CD4-positive, alpha-beta T cell treated with Interleukin-4 for 4 hours (primary cell): ENCODE measurements at regions not wholly inside any gene's neighbourhood (a gene's known extent, or its start where the extent isn't known, plus 50 kb on each side); places are given as distances from the start of the nearest gene placed in this dataset.
"Not testable (repeated sequence)": the region's sequence is repeated elsewhere in the genome, so short reads cannot be mapped to it uniquely, and the experiment has no call there.

Experiments used
- DNase-seq: peaks from one replicate; pipeline ENCODE4 v3.0.0-alpha.2; 2020

DNA sequence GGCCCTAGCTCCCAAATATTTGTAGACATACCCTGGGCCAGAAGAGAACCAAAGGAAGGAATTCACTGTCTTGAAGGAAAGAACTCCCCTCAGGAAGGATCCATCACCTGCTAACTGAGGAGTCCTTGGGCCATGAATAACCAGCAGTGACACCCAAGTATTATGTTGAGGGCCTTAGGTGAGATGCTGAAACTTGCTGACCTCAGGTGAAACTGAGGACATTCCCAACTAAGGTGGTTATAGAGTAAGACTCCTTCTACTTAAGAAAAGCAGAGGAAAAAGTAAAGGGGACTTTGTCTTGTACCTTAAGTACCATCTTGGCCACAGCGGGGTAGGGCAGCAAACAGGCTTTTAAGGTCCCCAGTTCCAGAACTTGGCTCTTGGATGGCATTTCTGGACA lies 491.7 kb downstream of the C6orf118 start:
- DNase-seq, result no peak

DNA sequence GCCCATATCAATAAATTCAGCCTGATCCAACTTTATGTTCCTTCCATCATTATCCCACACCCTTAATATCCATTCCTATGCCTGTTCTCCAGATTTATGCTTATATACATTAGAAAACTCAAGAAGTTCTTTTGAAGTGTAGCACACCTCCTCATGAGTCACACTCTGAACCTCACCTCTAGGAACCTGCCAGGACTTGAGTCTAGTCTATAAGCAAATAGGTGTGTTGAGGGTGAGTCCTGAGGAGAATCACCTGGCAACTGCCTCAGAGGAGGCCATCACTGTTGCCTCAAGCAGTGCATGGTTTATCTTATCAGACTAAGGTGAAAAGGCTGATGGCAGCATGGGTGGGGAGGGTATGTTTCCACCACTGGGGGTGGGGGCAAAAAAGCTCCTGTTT lies 496.7 kb downstream of the C6orf118 start:
- DNase-seq, result no peak

DNA sequence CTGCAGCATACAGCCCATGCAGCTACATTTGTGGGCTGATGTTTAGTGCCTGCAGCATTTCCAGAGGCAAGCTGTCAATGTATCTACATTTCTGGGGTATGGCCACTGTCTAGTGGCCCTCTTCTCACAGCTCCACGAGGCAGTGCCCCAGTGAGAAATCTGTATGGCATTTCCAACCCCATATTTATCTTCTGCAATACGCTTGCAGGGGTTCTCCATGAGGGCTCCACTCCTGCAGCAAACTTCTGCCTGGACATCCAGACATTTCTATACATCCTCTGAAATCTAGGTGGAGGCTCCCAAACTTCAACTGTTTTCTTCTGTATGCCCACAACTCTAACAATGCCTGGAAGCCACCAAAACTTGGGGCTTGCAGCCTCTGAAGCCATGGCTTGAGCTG lies 502.3 kb downstream of the C6orf118 start:
- no peak for DNase-seq

DNA sequence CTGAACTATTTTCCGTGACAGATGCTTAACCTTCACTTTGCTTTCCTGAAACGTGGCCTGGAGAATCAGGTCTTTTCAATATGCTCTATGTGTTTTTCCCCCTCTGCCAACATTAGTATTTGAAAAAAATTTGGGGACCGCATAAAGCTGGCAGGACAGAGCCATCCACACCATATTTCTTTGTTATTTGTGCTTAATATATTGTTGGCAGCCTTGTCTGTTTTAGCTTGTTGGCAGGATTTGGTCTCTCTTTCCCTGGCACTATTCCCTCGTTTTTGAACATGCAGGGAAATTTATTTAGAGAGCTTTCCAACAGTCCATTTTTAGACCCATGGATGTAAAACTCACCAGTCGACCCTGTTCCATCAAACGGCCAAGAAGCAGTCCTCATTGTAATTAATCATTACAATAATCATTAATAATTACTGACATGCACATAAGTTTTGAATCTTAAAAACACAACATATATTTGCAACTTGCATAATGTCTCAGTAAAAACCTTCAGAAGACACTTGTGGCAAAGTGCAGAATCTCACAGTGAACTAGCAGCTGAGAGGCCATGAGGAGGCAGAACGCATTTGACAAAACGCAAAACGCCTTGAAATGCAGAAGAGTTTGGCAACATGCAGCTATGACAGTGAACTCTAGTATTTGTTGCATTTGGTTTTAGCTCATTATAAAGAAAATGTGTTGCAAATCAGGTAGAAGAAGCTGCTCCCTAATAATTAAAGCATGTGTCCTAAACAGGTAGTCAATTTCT lies 514.2 kb downstream of the C6orf118 start:
- no peak for DNase-seq

DNA sequence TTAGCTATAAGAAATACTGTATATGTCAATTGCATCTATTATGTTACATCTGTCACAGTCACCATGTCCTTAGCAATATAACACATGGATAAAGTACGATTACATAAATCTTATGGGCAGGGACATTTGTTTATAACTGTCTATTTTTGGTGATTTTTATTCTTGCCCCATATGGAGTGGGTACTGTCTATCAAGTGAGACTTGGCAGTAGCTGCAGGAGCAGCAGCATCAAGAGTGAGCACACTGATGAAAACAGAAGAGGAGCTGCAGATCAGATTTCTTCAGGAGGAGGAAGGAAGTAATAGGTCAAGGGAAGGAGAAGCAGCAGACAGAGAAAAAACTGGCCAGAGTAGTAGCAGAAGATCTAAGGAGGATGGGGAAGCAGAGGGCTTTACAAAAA lies 516.7 kb downstream of the C6orf118 start:
- no peak for DNase-seq

DNA sequence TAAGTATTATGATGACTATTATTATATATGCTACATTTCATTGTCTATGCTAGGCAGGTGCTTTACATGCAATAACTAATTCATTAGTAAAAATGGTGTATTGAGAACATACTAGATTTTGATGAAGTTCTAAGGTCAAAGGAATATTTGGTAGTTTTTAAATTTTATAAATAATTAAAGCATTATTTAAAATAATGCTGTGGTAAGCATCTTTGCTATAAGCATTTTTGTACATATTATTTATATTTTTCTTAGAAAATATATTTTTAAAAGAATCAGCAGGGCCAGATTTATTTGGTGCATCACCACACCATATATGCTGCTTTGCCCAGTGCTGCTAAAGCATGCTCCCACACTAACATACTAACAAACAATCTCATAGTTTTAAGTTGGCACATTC lies 517.9 kb downstream of the C6orf118 start:
- no peak for DNase-seq

DNA sequence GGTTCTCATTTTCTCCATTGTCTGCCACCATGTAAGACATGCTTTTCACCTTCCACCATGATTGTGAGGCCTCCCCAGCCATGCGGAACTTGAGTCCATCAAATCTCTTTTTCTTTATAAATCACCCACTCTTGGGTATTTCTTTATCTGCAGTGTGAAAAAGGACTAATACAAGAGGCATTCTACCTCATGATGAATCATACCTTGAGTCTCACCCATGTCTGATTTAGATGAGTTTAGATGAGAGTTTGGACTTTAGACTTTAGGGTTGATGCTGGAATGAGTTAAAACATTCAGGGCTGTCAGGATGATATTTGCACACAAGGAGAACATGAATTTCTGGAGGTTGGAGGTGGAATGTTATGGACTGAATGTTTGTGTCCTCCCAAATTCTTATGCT lies 545.6 kb downstream of the C6orf118 start:
- no peak for DNase-seq

DNA sequence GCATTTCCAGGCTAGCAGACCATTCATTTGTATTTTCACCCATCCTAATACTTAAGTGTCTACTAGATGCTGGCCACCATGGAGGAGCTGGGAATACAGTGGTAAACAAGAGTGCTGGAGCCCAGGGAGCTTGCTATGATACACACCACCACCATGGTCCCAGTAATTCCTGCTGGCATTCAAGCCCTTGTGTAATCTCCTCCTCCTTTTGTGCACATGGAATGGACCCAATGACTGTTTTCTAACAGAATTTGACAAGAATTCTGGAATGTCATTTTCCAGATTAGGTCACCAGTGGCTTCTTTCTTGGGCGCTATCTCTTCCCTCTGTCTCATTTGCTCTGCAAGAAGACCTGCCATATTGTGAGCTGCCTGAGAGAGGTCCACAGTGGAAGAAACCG lies 552.0 kb downstream of the C6orf118 start:
- no peak for DNase-seq

DNA sequence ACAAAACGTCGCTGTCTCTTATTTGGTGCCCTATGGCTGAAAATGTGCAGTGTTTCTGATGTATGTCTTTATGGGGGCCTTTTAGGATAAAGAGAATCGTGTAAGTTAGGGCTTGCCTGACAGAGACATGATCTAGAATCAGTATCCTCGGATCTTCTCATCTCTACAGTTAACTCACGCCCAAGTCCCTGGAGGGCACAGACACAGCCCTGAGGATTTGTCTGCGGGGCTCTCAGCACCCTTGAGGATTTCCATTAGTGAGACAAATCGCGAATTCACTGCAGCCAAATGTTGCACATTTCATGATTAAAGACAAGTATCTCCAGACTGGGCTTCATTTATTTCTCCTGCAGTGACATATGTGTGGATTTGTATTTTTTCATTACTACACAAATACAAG lies 552.7 kb downstream of the C6orf118 start:
- no peak for DNase-seq

DNA sequence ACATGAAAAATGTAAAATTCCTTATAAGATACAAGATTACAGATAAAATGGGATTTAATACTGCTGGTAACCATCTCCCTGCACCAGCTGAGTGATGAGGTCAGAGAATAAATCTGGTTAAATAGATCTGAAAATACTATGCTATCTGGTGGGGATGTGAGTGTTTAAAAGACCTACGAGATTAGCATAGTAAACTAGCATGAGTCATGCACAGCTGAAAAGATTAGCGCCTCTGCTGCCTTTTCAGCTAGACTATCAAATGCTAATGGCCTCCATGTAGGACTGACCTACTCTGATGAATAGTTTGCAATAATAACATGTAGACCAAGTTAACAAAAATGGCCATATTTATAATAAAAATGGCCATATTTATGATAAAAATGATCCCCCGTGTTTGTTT lies 553.3 kb downstream of the C6orf118 start:
- DNase-seq, result no peak

DNA sequence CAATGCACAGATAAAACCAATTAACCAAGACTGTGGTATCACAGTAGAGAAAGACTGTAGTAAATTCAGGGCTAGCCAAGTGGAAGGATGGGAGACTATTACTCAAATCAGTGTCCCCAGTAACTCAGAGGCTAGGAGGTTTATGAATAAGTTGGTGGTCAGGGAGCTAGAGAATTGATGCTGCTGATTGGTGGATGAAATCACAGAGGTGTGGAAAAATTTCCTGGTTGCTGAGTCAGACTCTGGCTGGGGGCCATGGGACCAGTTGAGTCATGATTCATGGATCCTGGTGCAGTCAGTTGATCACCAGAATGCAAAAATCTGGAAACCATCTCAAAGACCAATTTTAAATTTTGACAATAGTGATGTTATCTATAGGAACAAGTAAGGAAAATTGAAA lies 555.9 kb downstream of the C6orf118 start:
- DNase-seq, result no peak

DNA sequence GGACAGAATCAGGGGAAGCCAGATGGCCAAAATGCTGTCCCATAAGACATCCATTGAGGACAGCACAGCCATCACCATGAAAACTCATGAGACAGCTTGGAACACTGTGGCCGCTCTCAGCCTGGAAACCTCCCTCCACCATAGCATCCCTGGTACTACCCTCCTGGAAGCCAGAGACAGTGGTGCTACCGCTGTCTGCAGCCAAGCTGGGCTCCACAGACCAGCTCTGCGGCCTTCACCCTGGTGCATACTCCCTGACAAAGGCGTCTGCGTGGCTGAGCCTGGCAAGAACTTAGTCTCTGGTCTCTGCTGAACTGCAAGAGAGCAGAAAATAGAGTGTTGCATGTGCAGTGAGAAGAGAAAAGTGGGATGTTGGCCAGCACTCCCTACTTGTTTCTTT lies 558.0 kb downstream of the C6orf118 start:
- no peak for DNase-seq

DNA sequence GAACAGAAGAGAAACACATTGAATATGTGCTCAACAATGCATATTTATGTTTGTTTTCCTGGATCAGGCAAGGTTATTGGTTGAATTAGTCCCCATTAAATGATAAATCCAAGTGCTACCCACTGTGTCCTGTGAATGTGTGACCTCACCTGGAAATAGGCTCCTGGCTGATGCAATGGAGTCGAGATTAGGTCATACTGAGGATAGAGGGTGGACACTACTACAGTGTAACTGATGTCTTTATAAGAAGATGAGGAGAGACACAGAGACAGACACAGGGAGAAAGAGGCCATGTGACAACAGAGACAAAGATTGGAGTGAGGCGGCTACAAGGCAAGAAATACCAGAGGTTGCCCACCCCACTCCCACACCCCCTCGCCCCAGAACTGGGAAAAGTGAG lies 559.3 kb downstream of the C6orf118 start:
- DNase-seq, result no peak

DNA sequence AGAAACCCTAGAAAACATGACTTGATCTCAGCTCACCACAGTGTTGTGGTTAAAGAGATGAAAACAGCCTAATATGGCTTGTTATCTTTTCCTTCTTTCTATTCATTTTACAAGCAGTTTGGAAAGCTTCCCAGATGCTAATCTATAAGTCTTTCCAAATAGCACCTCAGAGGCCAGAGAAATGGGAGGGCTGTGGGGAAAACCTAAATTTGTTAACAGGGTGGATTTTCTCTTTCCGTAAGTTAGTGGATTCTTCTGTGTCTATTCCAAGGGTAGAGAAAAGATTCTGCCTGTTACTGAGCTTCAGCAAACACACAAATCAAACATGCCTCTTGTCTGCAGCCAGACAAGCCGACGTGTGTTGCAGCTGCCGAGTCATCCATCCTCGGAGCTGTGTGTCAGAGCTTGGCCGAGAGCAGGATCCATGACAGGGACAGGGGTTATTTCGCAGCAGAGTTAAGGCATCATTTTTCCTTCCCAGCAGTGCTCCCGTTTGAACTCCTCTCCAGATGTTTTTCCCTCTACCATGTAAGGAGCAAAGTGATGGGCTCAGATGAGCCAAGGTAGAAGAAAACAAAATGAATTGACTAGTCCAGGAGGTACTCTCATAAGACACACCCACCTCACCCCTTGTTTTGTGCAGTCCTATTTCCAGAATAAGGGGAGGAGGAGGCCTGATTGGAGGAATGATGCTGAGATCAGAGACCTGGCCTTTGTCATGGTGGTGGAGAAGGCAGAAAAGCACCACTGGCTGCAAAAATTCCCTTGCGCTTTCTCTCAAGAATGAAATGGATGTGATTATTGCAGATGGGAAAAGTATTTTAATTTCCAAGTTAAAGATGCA lies 560.0 kb downstream of the C6orf118 start:
- no peak for DNase-seq

DNA sequence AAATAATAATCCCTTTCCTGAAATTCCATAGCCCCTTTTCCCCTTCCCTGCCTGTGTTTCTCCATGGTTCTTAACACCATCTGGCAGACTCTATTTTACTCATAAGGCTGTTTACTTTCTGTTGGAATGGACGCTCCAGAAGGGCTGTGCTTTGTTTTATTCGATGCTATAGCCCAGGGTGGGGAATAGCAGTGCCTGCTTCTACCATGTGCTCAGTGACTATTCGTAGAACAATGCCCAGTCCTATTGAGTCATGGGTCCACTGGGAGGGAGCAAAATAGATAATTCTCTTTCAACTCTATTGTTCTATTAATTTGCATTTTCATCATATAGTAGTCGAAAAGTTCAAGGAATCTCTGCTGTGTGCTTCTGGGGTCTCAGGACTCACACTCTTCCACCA lies 565.1 kb downstream of the C6orf118 start:
- no peak for DNase-seq

DNA sequence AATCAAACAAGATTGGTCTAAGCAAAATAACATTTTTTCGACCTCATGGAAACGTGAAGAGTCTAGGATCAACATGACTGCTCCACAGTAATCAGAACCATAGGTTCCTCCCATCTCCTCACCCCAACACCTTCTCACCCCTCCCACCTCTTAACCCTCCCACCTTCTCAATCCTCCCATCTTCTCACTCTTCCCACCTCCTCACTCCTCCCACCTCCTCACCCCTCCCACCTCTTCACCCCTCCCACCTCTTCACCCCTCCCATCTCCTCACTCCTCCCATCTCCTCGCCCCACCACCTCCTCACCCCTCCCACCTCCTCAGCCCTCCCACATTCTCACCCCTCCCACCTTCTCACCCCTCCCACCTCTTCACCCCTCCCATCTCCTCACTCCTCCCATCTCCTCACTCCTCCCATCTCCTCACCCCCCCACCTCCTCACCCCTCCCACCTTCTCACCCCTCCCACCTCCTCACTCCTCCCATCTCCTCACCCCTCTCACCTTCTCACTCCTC lies 567.4 kb downstream of the C6orf118 start:
- no peak for DNase-seq

DNA sequence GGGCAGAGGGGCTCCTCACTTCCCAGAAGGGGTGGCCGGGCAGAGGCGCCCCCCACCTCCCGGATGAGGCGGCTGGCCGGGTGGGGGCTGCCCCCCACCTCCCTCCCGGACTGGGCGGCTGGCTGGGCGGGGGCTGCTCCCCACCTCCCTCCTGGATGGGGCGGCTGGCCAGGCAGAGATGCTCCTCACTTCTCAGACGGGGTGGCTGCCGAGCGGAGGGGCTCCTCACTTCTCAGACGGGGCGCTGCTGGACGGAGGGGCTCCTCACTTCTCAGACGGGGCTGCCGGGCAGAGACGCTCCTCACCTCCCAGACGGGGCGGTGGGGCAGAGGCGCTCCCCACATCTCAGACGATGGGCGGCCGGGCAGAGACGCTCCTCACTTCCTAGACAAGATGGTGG lies 573.3 kb downstream of the C6orf118 start:
- not testable (repeated sequence) for DNase-seq

DNA sequence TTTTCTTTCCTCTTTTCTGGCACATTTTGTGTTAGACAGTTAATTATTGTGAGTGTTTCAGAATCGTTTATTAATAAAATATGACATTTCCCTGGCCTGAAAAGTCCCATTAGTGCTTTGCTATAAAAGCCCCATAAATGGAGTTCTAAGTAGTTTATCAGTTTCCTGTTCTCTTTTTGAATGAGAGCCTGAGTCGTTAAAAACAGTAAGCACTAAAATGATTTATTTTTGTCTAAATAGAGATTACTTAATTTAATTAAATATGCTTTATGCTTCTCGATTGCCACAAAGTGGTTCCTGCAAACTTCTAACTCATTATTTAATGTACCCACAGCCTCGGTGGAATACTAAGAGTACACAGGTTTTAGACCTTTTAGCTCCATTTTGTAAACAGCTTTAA lies 577.9 kb downstream of the C6orf118 start:
- DNase-seq, result no peak

DNA sequence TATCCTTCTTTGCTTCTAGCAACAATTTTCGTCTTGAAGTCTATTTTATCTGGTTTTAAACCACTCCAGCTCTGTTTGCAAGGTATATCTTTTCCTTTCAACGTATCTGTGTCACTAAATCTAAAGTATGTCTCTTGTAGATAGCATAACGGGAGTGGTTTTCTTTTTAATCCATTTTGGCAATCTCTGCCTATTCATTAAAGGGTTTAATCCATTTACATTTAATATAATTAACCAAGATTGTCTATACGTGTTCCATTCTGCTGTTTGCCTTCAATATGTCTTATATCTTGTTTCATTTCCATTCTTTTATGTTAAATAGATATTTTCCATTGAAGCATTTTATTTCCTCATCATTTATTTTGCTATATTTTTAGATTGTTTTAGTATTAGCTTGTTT lies 587.9 kb downstream of the C6orf118 start:
- no peak for DNase-seq

DNA sequence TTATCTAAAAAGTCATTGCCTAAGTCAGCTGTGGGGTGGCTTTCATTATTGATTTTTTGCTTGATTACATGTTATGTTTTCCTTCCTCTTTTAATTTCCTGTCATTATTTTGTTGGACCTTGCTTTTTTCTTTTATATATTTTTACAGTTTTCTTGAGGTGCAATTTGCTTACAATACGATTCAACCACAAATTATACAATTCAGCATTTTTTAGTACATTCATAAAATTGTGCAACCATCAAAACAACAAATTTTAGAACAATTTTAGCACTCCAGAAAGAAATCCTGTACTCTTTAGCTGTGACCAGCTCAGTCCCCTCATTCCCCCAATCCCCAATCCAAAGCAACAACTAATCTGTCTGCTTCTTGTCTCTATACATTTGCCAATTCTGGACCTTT lies 608.9 kb downstream of the C6orf118 start:
- DNase-seq, result no peak

DNA sequence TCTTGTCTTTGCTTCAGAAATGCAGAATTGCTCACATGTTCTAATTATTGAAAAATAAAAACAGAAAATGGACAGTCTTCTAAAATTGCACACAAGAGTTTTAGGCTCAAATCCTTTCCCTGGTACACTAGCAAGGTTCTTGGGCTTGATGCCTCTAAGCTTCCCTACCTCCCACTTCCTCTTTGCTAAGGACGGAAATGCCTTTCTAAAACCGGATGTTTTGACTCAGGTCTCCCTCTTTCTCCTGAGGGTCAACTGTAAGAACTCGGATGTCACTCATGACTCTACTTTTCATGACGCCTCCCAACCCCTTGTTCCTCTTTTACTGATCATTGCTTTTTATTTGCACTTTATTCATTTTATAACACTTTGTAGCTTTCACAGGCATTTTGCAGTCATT lies 613.5 kb downstream of the C6orf118 start:
- no peak for DNase-seq

DNA sequence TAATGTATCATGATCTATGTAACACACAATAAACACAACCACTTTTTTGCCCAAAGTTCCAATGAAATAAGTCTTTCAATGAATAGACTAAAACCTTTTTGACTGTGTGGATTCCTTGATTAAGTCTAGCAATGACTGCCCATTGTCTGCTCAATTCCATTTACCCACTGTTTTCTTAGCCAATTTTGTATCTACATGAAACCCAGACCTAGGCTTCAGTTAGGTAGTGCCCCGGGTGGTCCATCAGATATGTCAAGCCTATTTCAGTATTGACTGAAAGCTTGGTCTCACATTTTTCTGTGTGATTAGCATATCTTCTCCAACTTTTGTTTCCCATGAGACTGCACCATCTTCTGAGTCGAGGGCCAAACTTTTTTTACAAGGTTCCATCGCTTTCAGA lies 615.0 kb downstream of the C6orf118 start:
- DNase-seq, result no peak

DNA sequence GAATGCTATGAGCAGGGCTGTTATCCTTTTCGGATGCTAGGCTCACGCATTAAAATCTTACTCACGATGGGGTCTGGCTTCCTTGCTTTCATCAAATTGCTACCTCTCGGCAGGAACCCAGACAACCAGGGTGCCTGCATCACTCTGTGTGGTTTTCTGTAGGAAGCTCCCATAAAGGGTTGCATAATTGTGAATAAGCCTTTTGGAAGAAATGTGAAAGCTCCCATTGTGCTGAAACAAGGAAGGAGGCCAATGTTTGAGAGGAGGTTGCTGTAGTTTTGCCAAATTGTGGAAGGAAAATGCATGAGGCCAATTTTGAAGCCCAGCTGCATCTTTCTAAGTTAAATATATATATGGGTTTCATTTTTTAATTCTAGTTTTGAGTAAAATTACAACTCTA lies 615.5 kb downstream of the C6orf118 start:
- DNase-seq, result no peak

DNA sequence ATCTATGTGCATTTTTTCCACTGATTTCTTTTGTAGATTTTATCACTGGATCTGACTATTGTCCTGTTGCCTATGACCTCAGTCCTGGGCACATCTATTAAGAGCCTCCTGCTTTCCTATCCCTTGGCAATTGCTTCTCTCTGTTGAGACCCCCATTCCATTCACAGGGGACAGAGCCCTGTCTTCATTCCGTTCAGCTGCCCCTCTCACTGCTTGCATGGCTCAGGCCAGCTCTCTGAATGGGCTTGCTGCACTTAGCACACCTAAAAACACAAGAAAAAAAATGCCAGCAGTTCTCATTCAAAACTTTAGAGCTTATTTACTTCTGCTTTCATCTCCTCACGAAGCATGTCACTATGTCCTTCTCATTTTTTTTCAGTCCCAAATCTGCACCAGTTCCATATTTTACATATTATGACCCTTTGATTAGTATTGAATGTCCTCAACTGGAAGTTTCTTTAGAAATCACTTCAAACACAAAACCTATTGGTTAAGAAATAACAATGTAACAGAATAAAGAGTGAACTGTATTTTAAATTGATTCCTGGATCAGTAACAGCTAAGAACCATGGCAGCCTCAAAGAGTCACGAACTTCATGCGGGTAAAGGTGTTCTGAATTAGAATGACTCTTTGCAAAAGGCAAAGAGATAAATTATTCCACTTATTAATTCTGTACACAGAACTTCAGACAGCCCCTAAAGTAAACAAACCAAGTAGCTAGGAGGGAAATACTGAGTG lies 616.5 kb downstream of the C6orf118 start:
- DNase-seq, result no peak
